Upper lobe of left lung (tissue), 4 donors: ENCODE measurements at regions not wholly inside any gene's neighbourhood (a gene's known extent, or its start where the extent isn't known, plus 50 kb on each side); places are given as distances from the start of the nearest gene placed in this dataset.

Source experiments
- CTCF ChIP-seq, 6 experiments: fragments of 450-650 bp in 4 of 6; fragments of 200-600 bp in 2 of 6; sonication (generic) in 2 of 6; IDR thresholded peaks; one replicate each; pipeline ENCODE4 v1.5.1; 2016 to 2019; ENCODE audit warnings: antibody characterized with exemption in 6 of 6
- EP300 ChIP-seq, 4 donors: sonication (generic); formaldehyde crosslinking; IDR thresholded peaks; one replicate each; pipeline ENCODE4 v1.5.1; 2017; ENCODE audit warnings: antibody characterized with exemption in 4 of 4, control low read depth in 2 of 4
- POLR2A ChIP-seq, 4 donors: fragments of 450-650 bp; IDR thresholded peaks; one replicate each; pipeline ENCODE4 v1.5.1; 2016 to 2017; ENCODE audit warnings: antibody characterized with exemption in 4 of 4, mild to moderate bottlenecking in 2 of 4
- POLR2AphosphoS5 ChIP-seq, 2 donors: sonication (generic); formaldehyde crosslinking; IDR thresholded peaks; one replicate each; pipeline ENCODE4 v1.5.1; 2017; ENCODE audit warnings: antibody characterized with exemption in 2 of 2

- no peak for TF ChIP-seq CTCF (IDR thresholded peaks at IDR 0.05)
- TF ChIP-seq POLR2AphosphoS5 (IDR thresholded peaks at IDR 0.05) = no peak
- no peak for TF ChIP-seq POLR2A (IDR thresholded peaks at IDR 0.05)
- no peak for TF ChIP-seq EP300 (IDR thresholded peaks at IDR 0.05)
These were observed 59.6 kb upstream of the GATA5 start for GRCh38 chr20:62535282-62535811.
